D721Med (cell line): ENCODE measurements at regions not wholly inside any gene's neighbourhood (a gene's known extent, or its start where the extent isn't known, plus 50 kb on each side); places are given as distances from the start of the nearest gene placed in this dataset.
"Not testable (repeated sequence)": the region's sequence is repeated elsewhere in the genome, so short reads cannot be mapped to it uniquely, and the experiment has no call there.

Experiments
- DNase-seq: peaks from one replicate; pipeline ENCODE4 v3.0.0; 2011; ENCODE audit warnings: low spot score; ENCODE audit not compliant: insufficient read length
- FAIRE-seq: peaks from 2 replicates; lab custom pipeline; 2011; peaks lifted over from hg19 to GRCh38; lab: Jason Lieb, UNC
- CTCF ChIP-seq: IDR thresholded peaks from 2 replicates; pipeline ENCODE4 v1.5.1; 2012; ENCODE audit warnings: mild to moderate bottlenecking, control low read depth; ENCODE audit not compliant: insufficient read depth; ENCODE audit errors: missing control alignments

- DNase-seq, result no peak
- no peak for TF ChIP-seq CTCF
- no peak for FAIRE-seq
These were observed 136.3 kb upstream of the SMARCA2 start for GRCh38 chr9:1878811-1879210.

- TF ChIP-seq CTCF, result no peak
- DNase-seq (no peak), FAIRE-seq (no peak)
These were observed 135.6 kb upstream of the SMARCA2 start for GRCh38 chr9:1879501-1879900.

GRCh38 chr9:1880038-1880565, 135.0 kb upstream of the SMARCA2 start:
- no peak for FAIRE-seq
- TF ChIP-seq CTCF, result no peak
- no peak for DNase-seq

GRCh38 chr9:1881708-1882295, 133.3 kb upstream of the SMARCA2 start:
- FAIRE-seq, result no peak
- no peak for DNase-seq
- no peak for TF ChIP-seq CTCF

GRCh38 chr9:1882711-1883403, 132.3 kb upstream of the SMARCA2 start:
- no peak for DNase-seq
- FAIRE-seq, result no peak
- no peak for TF ChIP-seq CTCF

GRCh38 chr9:1890201-1890600, 124.9 kb upstream of the SMARCA2 start:
- FAIRE-seq, result no peak
- TF ChIP-seq CTCF, result no peak
- no peak for DNase-seq

- TF ChIP-seq CTCF, result no peak
- DNase-seq (no peak), FAIRE-seq (no peak)
These were observed 124.3 kb upstream of the SMARCA2 start for GRCh38 chr9:1890816-1891215.

- FAIRE-seq, result not testable (repeated sequence)
These were observed 112.0 kb upstream of the SMARCA2 start for GRCh38 chr9:1903080-1903704.

More at GRCh38 chr9:1903080-1903704, 112.0 kb upstream of the SMARCA2 start:
- not testable (repeated sequence) for DNase-seq
